HG03039 (cell line): ENCODE measurements at regions not wholly inside any gene's neighbourhood (a gene's known extent, or its start where the extent isn't known, plus 50 kb on each side); places are given as distances from the start of the nearest gene placed in this dataset.
A peak's percentile ranks its signal among the peaks of the same experiment; 100 is the strongest.
"Not testable (repeated sequence)": the region's sequence is repeated elsewhere in the genome, so short reads cannot be mapped to it uniquely, and the experiment has no call there.

Experiments used
- ATAC-seq: cut with Tn5 transposase; IDR thresholded peaks from one replicate; pipeline ENCODE4 v1.9.1; 2021; ENCODE audit warnings: mild to moderate bottlenecking, moderate library complexity; ENCODE audit not compliant: unreplicated experiment

GRCh38 chr1:178639326-178639725, 85.7 kb upstream of the RALGPS2 start:
- no peak for ATAC-seq

GRCh38 chr1:178642282-178642681, 82.8 kb upstream of the RALGPS2 start:
- ATAC-seq, result no peak

GRCh38 chr1:178643349-178643748, 81.7 kb upstream of the RALGPS2 start:
- ATAC-seq, result no peak

GRCh38 chr1:178643831-178644230, 81.2 kb upstream of the RALGPS2 start:
- ATAC-seq, result no peak

- ATAC-seq, result no peak
Observed at GRCh38 chr1:178644308-178645120, 80.5 kb upstream of the RALGPS2 start.

- no peak for ATAC-seq
Observed at GRCh38 chr1:178645157-178645807, 79.8 kb upstream of the RALGPS2 start.

- no peak for ATAC-seq
Observed at GRCh38 chr1:178645808-178646200, 79.2 kb upstream of the RALGPS2 start.

- ATAC-seq, result no peak
Observed at GRCh38 chr1:178646821-178647220, 78.2 kb upstream of the RALGPS2 start.

- no peak for ATAC-seq
Observed at GRCh38 chr1:178648151-178648550, 76.9 kb upstream of the RALGPS2 start.

GRCh38 chr1:178649582-178650350, 75.3 kb upstream of the RALGPS2 start:
- ATAC-seq, result no peak

- no peak for ATAC-seq
Observed at GRCh38 chr1:178650934-178651511, 74.0 kb upstream of the RALGPS2 start.

- no peak for ATAC-seq
Observed at GRCh38 chr1:178651742-178652141, 73.3 kb upstream of the RALGPS2 start.

GRCh38 chr1:178652506-178653490, 72.2 kb upstream of the RALGPS2 start:
- no peak for ATAC-seq

- peak; percentile 48 for ATAC-seq
Observed at GRCh38 chr1:178659789-178660208, 65.2 kb upstream of the RALGPS2 start.

GRCh38 chr1:178660461-178660860, 64.6 kb upstream of the RALGPS2 start:
- ATAC-seq, result no peak

GRCh38 chr1:178664278-178664677, 60.8 kb upstream of the RALGPS2 start:
- peak; percentile 76 for ATAC-seq

- no peak for ATAC-seq
Observed at GRCh38 chr1:178665579-178665978, 59.5 kb upstream of the RALGPS2 start.

GRCh38 chr1:178666891-178667290, 58.2 kb upstream of the RALGPS2 start:
- ATAC-seq, result not testable (repeated sequence)

GRCh38 chr1:178672434-178672833, 52.6 kb upstream of the RALGPS2 start:
- no peak for ATAC-seq

- ATAC-seq, result not testable (repeated sequence)
Observed at GRCh38 chr1:178674559-178674958, 50.5 kb upstream of the RALGPS2 start.
